ENCODE measurements at regions not wholly inside any gene's neighbourhood (a gene's known extent, or its start where the extent isn't known, plus 50 kb on each side); places are given as distances from the start of the nearest gene placed in this dataset.

DNA sequence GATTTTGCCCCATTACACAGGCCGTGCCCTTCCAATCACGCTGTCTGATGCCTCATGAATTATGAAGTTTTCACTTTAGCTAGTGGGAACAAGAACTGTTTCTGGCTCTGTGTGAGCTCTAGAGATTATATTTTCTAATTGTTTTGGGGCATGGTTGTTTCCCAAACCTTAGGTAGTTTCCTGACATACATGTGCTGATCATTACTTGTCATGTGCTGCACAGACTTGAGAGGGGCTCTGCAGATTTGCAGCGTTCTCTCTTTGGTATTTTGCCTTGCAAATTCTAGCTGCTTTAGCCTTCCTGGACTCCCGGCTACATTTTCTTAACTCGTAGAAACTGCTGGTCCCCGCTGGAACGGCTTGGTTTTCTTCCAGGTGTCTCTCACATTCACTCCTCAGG, 142.1 kb upstream of the IVNS1ABP start:
- TF ChIP-seq, protein P1, sequence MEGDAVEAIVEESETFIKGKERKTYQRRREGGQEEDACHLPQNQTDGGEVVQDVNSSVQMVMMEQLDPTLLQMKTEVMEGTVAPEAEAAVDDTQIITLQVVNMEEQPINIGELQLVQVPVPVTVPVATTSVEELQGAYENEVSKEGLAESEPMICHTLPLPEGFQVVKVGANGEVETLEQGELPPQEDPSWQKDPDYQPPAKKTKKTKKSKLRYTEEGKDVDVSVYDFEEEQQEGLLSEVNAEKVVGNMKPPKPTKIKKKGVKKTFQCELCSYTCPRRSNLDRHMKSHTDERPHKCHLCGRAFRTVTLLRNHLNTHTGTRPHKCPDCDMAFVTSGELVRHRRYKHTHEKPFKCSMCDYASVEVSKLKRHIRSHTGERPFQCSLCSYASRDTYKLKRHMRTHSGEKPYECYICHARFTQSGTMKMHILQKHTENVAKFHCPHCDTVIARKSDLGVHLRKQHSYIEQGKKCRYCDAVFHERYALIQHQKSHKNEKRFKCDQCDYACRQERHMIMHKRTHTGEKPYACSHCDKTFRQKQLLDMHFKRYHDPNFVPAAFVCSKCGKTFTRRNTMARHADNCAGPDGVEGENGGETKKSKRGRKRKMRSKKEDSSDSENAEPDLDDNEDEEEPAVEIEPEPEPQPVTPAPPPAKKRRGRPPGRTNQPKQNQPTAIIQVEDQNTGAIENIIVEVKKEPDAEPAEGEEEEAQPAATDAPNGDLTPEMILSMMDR (IDR thresholded peaks at IDR 0.05): no peak
- no peak for TF ChIP-seq POLR2A (IDR thresholded peaks at IDR 0.05)
- no peak for TF ChIP-seq EP300 (IDR thresholded peaks at IDR 0.05)
